Activated CD4-positive, alpha-beta T cell treated with anti-CD3 and anti-CD28 coated beads, Interleukin-2, amount 50 U/mL, for 48 hours (primary cell): ENCODE measurements at regions not wholly inside any gene's neighbourhood (a gene's known extent, or its start where the extent isn't known, plus 50 kb on each side); places are given as distances from the start of the nearest gene placed in this dataset.
"Not testable (repeated sequence)": the region's sequence is repeated elsewhere in the genome, so short reads cannot be mapped to it uniquely, and the experiment has no call there.

ENCODE experiments used
- DNase-seq, 2 experiments: peaks; one replicate each; pipeline ENCODE4 v3.0.0-alpha.2; 2020

- no peak for DNase-seq
Observed at GRCh38 chr16:72590151-72590937, 418.4 kb upstream of the PMFBP1 start.

GRCh38 chr16:72588551-72588950, 416.6 kb upstream of the PMFBP1 start:
- no peak for DNase-seq

- DNase-seq, result not testable (repeated sequence)
Observed at GRCh38 chr16:72578061-72578460, 406.1 kb upstream of the PMFBP1 start.

- no peak for DNase-seq
Observed at GRCh38 chr16:72576189-72576588, 404.2 kb upstream of the PMFBP1 start.

GRCh38 chr16:72569677-72570076, 397.7 kb upstream of the PMFBP1 start:
- DNase-seq, result no peak

GRCh38 chr16:72568502-72568901, 396.5 kb upstream of the PMFBP1 start:
- no peak for DNase-seq

GRCh38 chr16:72566174-72566573, 394.2 kb upstream of the PMFBP1 start:
- DNase-seq, result no peak

GRCh38 chr16:72565106-72565505, 393.2 kb upstream of the PMFBP1 start:
- DNase-seq, result no peak

GRCh38 chr16:72560617-72561016, 388.7 kb upstream of the PMFBP1 start:
- no peak for DNase-seq

- DNase-seq, result no peak
Observed at GRCh38 chr16:72558501-72558900, 386.5 kb upstream of the PMFBP1 start.

GRCh38 chr16:72554935-72555334, 383.0 kb upstream of the PMFBP1 start:
- no peak for DNase-seq

GRCh38 chr16:72552654-72553053, 380.7 kb upstream of the PMFBP1 start:
- no peak for DNase-seq

- no peak for DNase-seq
Observed at GRCh38 chr16:72551649-72552048, 379.7 kb upstream of the PMFBP1 start.

- DNase-seq, result no peak
Observed at GRCh38 chr16:72549878-72550277, 377.9 kb upstream of the PMFBP1 start.

- no peak for DNase-seq
Observed at GRCh38 chr16:72542102-72542501, 370.1 kb upstream of the PMFBP1 start.

- no peak for DNase-seq
Observed at GRCh38 chr16:72537664-72538063, 365.7 kb upstream of the PMFBP1 start.

GRCh38 chr16:72536723-72537435, 364.9 kb upstream of the PMFBP1 start:
- DNase-seq, result no peak

GRCh38 chr16:72532906-72533410, 361.0 kb upstream of the PMFBP1 start:
- DNase-seq, result no peak

GRCh38 chr16:72530434-72530833, 358.5 kb upstream of the PMFBP1 start:
- DNase-seq, result no peak

GRCh38 chr16:72523087-72523486, 351.1 kb upstream of the PMFBP1 start:
- no peak for DNase-seq

- DNase-seq, result no peak
Observed at GRCh38 chr16:72517154-72517553, 345.2 kb upstream of the PMFBP1 start.

- no peak for DNase-seq
Observed at GRCh38 chr16:72511171-72511570, 339.2 kb upstream of the PMFBP1 start.

- no peak for DNase-seq
Observed at GRCh38 chr16:72508191-72508590, 336.2 kb upstream of the PMFBP1 start.

GRCh38 chr16:72502594-72503005, 330.6 kb upstream of the PMFBP1 start:
- no peak for DNase-seq
